ENCODE measurements at regions not wholly inside any gene's neighbourhood (a gene's known extent, or its start where the extent isn't known, plus 50 kb on each side); places are given as distances from the start of the nearest gene placed in this dataset.

GRCh38 chr14:65329911-65330310 is 82.6 kb upstream of the FUT8 start:
- no peak for DNase-seq

GRCh38 chr14:65330416-65330815 is 82.1 kb upstream of the FUT8 start:
- no peak for DNase-seq

- DNase-seq = no peak
These were observed 80.9 kb upstream of the FUT8 start for GRCh38 chr14:65331652-65332051.

- DNase-seq = no peak
These were observed 80.2 kb upstream of the FUT8 start for GRCh38 chr14:65332141-65332871.

- no peak for DNase-seq
These were observed 78.4 kb upstream of the FUT8 start for GRCh38 chr14:65333943-65334687.

GRCh38 chr14:65334765-65335410 is 77.6 kb upstream of the FUT8 start:
- no peak for DNase-seq

- DNase-seq = no peak
These were observed 77.1 kb upstream of the FUT8 start for GRCh38 chr14:65335411-65335947.

GRCh38 chr14:65336191-65336591 is 76.3 kb upstream of the FUT8 start:
- peak; percentile 73 to 74 for DNase-seq

GRCh38 chr14:65339866-65340265 is 72.7 kb upstream of the FUT8 start:
- DNase-seq = no peak

GRCh38 chr14:65344011-65344410 is 68.5 kb upstream of the FUT8 start:
- DNase-seq = no peak

GRCh38 chr14:65345266-65345665 is 67.3 kb upstream of the FUT8 start:
- DNase-seq = no peak

- DNase-seq = no peak
These were observed 66.1 kb upstream of the FUT8 start for GRCh38 chr14:65346474-65346873.

GRCh38 chr14:65346895-65347294 is 65.6 kb upstream of the FUT8 start:
- DNase-seq = no peak

GRCh38 chr14:65348137-65348536 is 64.4 kb upstream of the FUT8 start:
- no peak for DNase-seq

GRCh38 chr14:65349100-65349499 is 63.4 kb upstream of the FUT8 start:
- DNase-seq = no peak

GRCh38 chr14:65351493-65352194 is 60.9 kb upstream of the FUT8 start:
- no peak for DNase-seq

- no peak for DNase-seq
These were observed 59.5 kb upstream of the FUT8 start for GRCh38 chr14:65352964-65353530.

- DNase-seq = no peak
These were observed 58.4 kb upstream of the FUT8 start for GRCh38 chr14:65354131-65354530.

GRCh38 chr14:65354715-65355114 is 57.8 kb upstream of the FUT8 start:
- no peak for DNase-seq

- peak; percentile 48 to 59 for DNase-seq
These were observed 56.1 kb upstream of the FUT8 start for GRCh38 chr14:65356327-65356836.

GRCh38 chr14:65357113-65357512 is 55.4 kb upstream of the FUT8 start:
- no peak for DNase-seq

GRCh38 chr14:65357689-65358088 is 54.8 kb upstream of the FUT8 start:
- DNase-seq = no peak
